Stimulated activated CD8-positive, alpha-beta memory T cell treated with anti-CD3 and anti-CD28 coated beads, Interleukin-4, amount 100 ng/mL, for 24 hours (primary cell): ENCODE measurements at regions not wholly inside any gene's neighbourhood (a gene's known extent, or its start where the extent isn't known, plus 50 kb on each side); places are given as distances from the start of the nearest gene placed in this dataset.

Experiments used
- DNase-seq: peaks from one replicate; pipeline ENCODE4 v3.0.0-alpha.2; 2020; ENCODE audit warnings: low read depth

GRCh38 chr11:128219731-128220120, 367.6 kb downstream of the ETS1 start:
- DNase-seq, result no peak

GRCh38 chr11:128216198-128216597, 371.2 kb downstream of the ETS1 start:
- no peak for DNase-seq

- no peak for DNase-seq
Observed at GRCh38 chr11:128215238-128215882, 372.0 kb downstream of the ETS1 start.

- no peak for DNase-seq
Observed at GRCh38 chr11:128214263-128214662, 373.1 kb downstream of the ETS1 start.

GRCh38 chr11:128213461-128213860, 373.9 kb downstream of the ETS1 start:
- no peak for DNase-seq

GRCh38 chr11:128212324-128212723, 375.0 kb downstream of the ETS1 start:
- no peak for DNase-seq

- no peak for DNase-seq
Observed at GRCh38 chr11:128210148-128210940, 377.0 kb downstream of the ETS1 start.

GRCh38 chr11:128209138-128209435, 378.3 kb downstream of the ETS1 start:
- no peak for DNase-seq

DNA sequence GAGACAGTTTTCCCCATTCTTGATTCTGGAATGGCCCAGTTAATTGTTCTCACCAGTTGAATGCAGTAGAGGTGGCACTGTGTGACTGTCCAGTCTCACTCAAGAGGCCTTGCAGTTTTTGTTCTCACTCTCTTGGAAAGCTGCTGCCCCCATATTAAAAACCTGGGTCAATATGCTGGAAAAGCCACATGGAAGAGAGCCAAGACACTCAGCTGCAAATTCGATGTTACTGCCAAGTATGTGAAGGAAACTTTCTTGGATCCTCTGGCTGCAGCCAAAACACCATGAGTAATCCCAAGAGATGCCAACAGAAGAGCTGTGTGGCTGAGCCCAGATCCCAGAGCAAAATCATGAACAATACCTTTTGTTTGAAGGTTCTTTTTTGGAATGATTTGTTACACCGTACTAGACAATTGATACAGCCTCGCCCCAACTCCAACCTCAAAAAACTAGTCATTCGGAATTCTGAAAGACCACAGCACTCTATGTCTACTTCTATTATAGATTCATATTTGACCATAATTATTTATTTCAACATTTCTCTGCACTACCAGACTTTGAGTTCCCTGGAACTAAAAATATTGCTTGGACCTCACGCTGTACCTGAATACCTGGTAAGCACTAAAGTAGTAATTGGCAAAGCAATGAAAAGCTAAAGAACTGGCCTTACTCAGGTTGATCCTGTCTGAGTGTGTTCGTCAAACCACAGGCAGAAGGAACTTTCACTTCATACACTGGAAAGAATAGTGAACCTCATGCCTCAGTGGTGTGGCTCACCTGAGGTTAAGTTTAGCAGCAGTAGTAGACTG, 378.8 kb downstream of the ETS1 start:
- no peak for DNase-seq

- DNase-seq, result no peak
Observed at GRCh38 chr11:128207861-128208321, 379.5 kb downstream of the ETS1 start.

DNA sequence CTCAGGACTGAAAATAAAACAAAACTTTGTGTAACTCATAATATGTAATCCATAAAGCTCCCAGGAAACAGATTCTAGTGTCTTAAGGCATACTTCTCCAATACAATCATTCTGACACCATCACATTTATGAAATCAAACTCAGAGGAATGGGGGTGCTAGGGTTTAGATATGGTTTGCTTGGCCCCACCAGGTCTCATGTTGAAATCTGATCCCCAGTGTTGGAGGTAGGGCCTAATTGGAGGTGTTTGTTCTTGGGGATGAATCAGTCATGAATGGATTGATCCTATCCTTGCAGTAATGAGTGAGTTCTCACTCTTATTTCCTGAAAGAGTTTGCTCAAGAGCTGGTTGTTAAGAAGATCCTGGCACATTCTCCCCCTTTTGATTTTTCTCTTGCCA, 380.9 kb downstream of the ETS1 start:
- no peak for DNase-seq

- DNase-seq, result no peak
Observed at GRCh38 chr11:128205796-128206195, 381.6 kb downstream of the ETS1 start.

DNA sequence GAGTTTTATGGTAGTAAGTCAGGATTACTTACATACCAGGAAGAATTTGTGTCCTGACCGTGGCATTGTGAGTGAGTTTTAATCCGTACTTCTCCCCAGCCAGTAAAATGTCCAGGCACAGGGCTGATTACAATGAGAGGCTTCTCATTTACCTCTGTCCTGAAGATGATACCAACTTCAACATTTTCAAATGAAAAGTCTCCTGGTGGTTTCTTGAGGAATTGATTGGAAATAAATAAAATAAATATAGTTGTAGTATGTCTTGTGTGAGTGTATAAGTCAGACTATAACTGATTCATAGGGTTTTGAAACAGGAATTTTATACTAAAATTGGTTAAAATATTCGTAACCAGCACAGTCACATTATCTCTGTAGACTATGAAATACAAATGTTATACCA, 382.5 kb downstream of the ETS1 start:
- DNase-seq, result no peak

GRCh38 chr11:128201801-128202200, 385.6 kb downstream of the ETS1 start:
- DNase-seq, result no peak

- DNase-seq, result no peak
Observed at GRCh38 chr11:128201009-128201408, 386.3 kb downstream of the ETS1 start.

DNA sequence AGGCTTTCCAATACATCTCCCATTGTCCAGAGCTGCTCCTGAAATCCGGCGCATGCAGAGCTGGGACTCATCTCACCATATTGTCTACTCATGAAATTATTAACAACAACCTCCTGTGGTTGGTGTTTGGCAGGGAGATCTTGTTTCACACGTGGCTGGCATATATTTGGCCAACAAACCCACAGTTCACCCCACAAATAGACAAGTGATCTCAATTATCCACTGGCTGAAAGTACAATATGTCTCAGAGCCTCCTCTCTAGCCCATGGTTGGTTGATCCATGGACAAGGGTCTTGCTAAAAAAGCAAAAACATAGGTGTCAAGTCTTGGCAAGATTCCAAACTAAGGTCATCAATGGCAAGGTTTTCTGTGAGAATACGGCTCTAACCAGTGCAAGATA, 386.9 kb downstream of the ETS1 start:
- DNase-seq, result no peak

DNA sequence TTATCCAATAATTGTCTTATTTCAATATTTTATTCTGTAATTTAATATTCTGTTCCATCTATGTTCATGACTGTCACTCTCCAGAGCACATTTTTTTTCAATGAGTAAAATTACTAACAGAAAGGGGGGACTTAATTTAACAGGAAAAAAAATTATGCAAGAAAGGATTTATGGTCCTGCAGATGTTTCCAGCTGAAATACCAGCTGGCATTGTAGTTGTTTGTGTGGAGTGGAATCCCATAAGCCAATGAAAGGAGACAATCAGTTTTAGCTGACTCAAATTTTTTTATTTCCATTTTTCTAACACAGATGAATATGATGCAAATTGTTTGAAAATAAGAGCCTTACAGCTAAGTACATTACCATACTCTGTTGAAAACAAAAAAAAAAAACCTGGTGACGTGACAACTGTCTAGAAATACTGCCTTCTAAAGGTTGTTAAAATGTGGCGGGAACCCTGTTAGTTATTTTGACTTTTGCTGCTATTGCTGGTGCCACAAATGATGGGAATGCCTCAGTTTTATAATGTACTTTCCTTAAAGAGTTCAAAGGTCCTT, 389.1 kb downstream of the ETS1 start:
- no peak for DNase-seq

GRCh38 chr11:128196235-128196634, 391.1 kb downstream of the ETS1 start:
- DNase-seq, result no peak

GRCh38 chr11:128195756-128196155, 391.6 kb downstream of the ETS1 start:
- DNase-seq, result no peak

- DNase-seq, result no peak
Observed at GRCh38 chr11:128195057-128195751, 392.2 kb downstream of the ETS1 start.

DNA sequence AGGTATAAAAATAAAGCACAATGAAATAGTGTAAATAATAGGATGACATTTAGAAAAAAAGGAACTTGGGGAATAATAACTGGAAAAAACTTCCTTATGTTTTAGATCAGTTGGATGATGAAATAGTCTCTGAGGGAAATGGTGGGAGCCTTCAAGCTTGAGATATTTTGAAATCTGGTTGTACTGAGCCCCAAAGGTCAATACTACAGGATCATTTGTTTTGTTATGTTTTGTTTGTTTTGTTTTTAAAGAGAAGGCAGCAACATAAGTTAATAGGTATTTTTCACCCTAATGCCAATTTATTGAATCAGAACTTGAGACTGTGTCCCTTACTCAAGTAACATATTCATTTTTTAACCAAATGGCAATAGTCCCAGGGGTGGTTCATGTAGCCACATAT, 393.1 kb downstream of the ETS1 start:
- no peak for DNase-seq

DNA sequence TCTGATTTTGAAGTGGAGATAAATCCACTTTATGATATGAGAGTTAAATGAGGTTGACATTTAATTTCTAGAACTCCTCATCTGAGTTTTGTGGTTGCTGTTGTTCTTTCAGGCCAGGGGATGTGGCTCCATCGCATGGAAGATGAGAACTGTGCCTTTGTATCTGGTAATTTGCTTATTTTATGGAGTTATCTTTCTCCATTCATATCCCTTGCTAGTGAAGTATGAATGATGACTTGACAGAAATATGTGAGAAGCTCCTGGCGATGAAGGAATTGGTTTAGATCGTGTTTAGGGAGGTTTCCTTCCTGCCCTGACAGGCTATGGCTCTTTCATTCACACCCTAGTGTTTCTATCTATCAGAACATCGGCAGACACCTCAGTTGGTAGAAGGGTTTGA, 393.7 kb downstream of the ETS1 start:
- no peak for DNase-seq
